ENCODE measurements at regions not wholly inside any gene's neighbourhood (a gene's known extent, or its start where the extent isn't known, plus 50 kb on each side); places are given as distances from the start of the nearest gene placed in this dataset.

DNA sequence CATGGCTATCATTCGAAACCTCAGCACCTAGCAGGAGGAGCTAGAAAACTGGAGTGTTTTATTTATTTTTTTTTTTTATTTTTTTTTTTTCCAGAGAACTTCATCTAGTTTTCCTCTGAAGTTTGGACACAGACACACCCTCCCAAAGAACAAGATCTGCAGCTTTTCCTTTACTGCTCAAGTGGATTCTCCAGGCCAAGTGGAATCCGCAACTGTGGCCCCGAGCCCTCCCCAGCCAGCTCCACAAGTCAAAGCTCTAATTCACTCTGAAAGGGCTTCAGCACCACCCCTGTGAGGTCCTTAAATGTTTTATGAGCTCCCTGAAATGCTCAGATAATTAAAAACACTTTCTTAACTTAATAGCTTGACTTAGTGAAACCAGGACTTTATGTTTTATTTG, 332.1 kb upstream of the DYNLRB2 start:
- DNase-seq (no peak), FAIRE-seq (no peak)
- 73 to 83% (median 80%) methylated on average over 3 of the region's 3 CpGs for WGBS, 3 donors
- H3K36me3 ChIP-seq (ENCODE audit: control insufficient read depth in 3 of 3, insufficient read depth in 2 of 3, low read depth in 1 of 3, low read length in 3 of 3) = no peaks in the 10 kb centered on the region
- no peaks in the 10 kb centered on the region for H3K4me1 ChIP-seq (ENCODE audit: control insufficient read depth in 3 of 3, insufficient read depth in 2 of 3, low read depth in 1 of 3, low read length in 2 of 3)
- no peak overlapping the region for H3K4me3 ChIP-seq (ENCODE audit: low read depth in 1 of 3, low read length in 3 of 3)
- no peaks in the 10 kb centered on the region for H3K9me3 ChIP-seq (ENCODE audit: control insufficient read depth in 2 of 2, insufficient read depth in 1 of 2, low read depth in 1 of 2, low read length in 1 of 2)
- peaks cover 0 to under 1% (median 0%) of the 10 kb centered on the region in 3 donors for H3K27me3 ChIP-seq (ENCODE audit: control insufficient read depth in 3 of 3, insufficient read depth in 3 of 3, low read length in 3 of 3)
- no peak overlapping the region for H3K27ac ChIP-seq (ENCODE audit: low read depth in 1 of 3, low read length in 2 of 3)

GRCh38 chr16:80208015-80208414, 332.8 kb upstream of the DYNLRB2 start:
- Histone ChIP-seq H3K4me1 (ENCODE audit: control insufficient read depth in 3 of 3, insufficient read depth in 2 of 3, low read depth in 1 of 3, low read length in 2 of 3) (no peaks in the 10 kb centered on the region), H3K27me3 (ENCODE audit: control insufficient read depth in 3 of 3, insufficient read depth in 3 of 3, low read length in 3 of 3) (peaks cover 0 to 2% (median 0%) of the 10 kb centered on the region in 3 donors), H3K27ac (ENCODE audit: low read depth in 1 of 3, low read length in 2 of 3) (no peak overlapping the region), H3K4me3 (ENCODE audit: low read depth in 1 of 3, low read length in 3 of 3) (no peak overlapping the region), H3K9me3 (ENCODE audit: control insufficient read depth in 2 of 2, insufficient read depth in 1 of 2, low read depth in 1 of 2, low read length in 1 of 2) (no peaks in the 10 kb centered on the region), H3K36me3 (ENCODE audit: control insufficient read depth in 3 of 3, insufficient read depth in 2 of 3, low read depth in 1 of 3, low read length in 3 of 3) (no peaks in the 10 kb centered on the region)
- FAIRE-seq (no peak), DNase-seq (no peak)
- WGBS, 3 donors = 14 to 54% (median 20%) methylated on average over 2 of the region's 2 CpGs

DNA sequence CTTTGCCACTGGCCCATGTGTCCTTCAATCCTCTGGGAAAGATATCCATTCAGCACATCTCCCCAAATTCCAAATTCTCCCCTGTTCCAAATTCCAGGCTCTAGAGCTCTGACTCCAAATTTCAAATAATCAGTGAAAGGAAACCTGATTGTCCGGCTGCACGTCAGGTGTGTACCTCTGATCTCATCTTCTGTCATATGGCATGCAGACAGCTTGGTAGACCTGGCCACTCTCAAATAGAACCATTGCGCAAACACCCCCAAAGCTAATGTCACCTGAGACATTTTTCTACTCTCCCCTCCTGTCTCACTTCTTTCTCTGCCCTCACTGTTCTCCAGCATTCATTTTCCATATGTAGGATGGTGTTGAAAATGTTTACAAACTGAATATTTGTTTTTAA, 337.0 kb upstream of the DYNLRB2 start:
- no peak for DNase-seq
- no peaks in the 10 kb centered on the region for H3K36me3 ChIP-seq (ENCODE audit: control insufficient read depth in 3 of 3, insufficient read depth in 2 of 3, low read depth in 1 of 3, low read length in 3 of 3)
- no peaks in the 10 kb centered on the region for H3K9me3 ChIP-seq (ENCODE audit: control insufficient read depth in 2 of 2, insufficient read depth in 1 of 2, low read depth in 1 of 2, low read length in 1 of 2)
- WGBS, 3 donors = 81 to 97% (median 94%) methylated on average over 3 of the region's 3 CpGs
- H3K4me1 ChIP-seq (ENCODE audit: control insufficient read depth in 3 of 3, insufficient read depth in 2 of 3, low read depth in 1 of 3, low read length in 2 of 3) = no peaks in the 10 kb centered on the region
- no peak for FAIRE-seq
- no peak overlapping the region for H3K4me3 ChIP-seq (ENCODE audit: low read depth in 1 of 3, low read length in 3 of 3)
- H3K27me3 ChIP-seq (ENCODE audit: control insufficient read depth in 3 of 3, insufficient read depth in 3 of 3, low read length in 3 of 3) = peaks cover 0 to 2% (median 0%) of the 10 kb centered on the region in 3 donors
- no peak overlapping the region for H3K27ac ChIP-seq (ENCODE audit: low read depth in 1 of 3, low read length in 2 of 3)

- Histone ChIP-seq H3K36me3 (ENCODE audit: control insufficient read depth in 3 of 3, insufficient read depth in 2 of 3, low read depth in 1 of 3, low read length in 3 of 3) (no peaks in the 10 kb centered on the region), H3K27me3 (ENCODE audit: control insufficient read depth in 3 of 3, insufficient read depth in 3 of 3, low read length in 3 of 3) (peaks cover 0 to 2% (median 0%) of the 10 kb centered on the region in 3 donors), H3K4me3 (ENCODE audit: low read depth in 1 of 3, low read length in 3 of 3) (no peak overlapping the region), H3K4me1 (ENCODE audit: control insufficient read depth in 3 of 3, insufficient read depth in 2 of 3, low read depth in 1 of 3, low read length in 2 of 3) (no peaks in the 10 kb centered on the region), H3K9me3 (ENCODE audit: control insufficient read depth in 2 of 2, insufficient read depth in 1 of 2, low read depth in 1 of 2, low read length in 1 of 2) (no peaks in the 10 kb centered on the region), H3K27ac (ENCODE audit: low read depth in 1 of 3, low read length in 2 of 3) (no peak overlapping the region)
- 78 to 87% (median 78%) methylated on average over 4 of the region's 4 CpGs for WGBS, 3 donors
- no peak for FAIRE-seq
- DNase-seq = no peak
Measured at GRCh38 chr16:80202831-80203413, 337.9 kb upstream of the DYNLRB2 start.

GRCh38 chr16:80200079-80200478, 340.7 kb upstream of the DYNLRB2 start:
- Histone ChIP-seq H3K9me3 (ENCODE audit: control insufficient read depth in 2 of 2, insufficient read depth in 1 of 2, low read depth in 1 of 2, low read length in 1 of 2) (no peaks in the 10 kb centered on the region), H3K27ac (ENCODE audit: low read depth in 1 of 3, low read length in 2 of 3) (no peak overlapping the region), H3K4me3 (ENCODE audit: low read depth in 1 of 3, low read length in 3 of 3) (no peak overlapping the region), H3K4me1 (ENCODE audit: control insufficient read depth in 3 of 3, insufficient read depth in 2 of 3, low read depth in 1 of 3, low read length in 2 of 3) (no peaks in the 10 kb centered on the region), H3K27me3 (ENCODE audit: control insufficient read depth in 3 of 3, insufficient read depth in 3 of 3, low read length in 3 of 3) (peaks cover 0 to 2% (median 0%) of the 10 kb centered on the region in 3 donors), H3K36me3 (ENCODE audit: control insufficient read depth in 3 of 3, insufficient read depth in 2 of 3, low read depth in 1 of 3, low read length in 3 of 3) (no peaks in the 10 kb centered on the region)
- no peak for FAIRE-seq
- WGBS, 3 donors = 69 to 87% (median 81%) methylated on average over 3 of the region's 3 CpGs
- no peak for DNase-seq

DNA sequence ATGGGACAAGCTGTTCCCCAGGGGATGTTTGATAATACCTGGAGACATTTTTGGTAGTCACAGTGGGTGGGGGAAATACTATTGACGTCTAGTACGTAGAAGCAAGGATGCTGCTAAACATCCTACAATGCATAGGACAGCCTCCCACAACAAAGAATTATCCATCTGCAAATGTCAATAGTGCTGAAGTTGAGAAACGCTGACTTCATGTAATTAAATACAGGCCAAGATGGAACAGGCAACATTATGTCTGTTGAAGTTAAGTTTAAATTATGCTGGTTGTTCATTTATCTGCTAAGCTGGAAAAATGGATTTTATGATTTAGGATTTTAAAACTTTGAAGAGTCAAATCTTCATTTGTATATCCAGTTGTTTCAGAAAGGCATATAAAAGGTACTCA, 341.2 kb upstream of the DYNLRB2 start:
- 86 to 96% (median 89%) methylated on average over 3 of the region's 3 CpGs for WGBS, 3 donors

DNA sequence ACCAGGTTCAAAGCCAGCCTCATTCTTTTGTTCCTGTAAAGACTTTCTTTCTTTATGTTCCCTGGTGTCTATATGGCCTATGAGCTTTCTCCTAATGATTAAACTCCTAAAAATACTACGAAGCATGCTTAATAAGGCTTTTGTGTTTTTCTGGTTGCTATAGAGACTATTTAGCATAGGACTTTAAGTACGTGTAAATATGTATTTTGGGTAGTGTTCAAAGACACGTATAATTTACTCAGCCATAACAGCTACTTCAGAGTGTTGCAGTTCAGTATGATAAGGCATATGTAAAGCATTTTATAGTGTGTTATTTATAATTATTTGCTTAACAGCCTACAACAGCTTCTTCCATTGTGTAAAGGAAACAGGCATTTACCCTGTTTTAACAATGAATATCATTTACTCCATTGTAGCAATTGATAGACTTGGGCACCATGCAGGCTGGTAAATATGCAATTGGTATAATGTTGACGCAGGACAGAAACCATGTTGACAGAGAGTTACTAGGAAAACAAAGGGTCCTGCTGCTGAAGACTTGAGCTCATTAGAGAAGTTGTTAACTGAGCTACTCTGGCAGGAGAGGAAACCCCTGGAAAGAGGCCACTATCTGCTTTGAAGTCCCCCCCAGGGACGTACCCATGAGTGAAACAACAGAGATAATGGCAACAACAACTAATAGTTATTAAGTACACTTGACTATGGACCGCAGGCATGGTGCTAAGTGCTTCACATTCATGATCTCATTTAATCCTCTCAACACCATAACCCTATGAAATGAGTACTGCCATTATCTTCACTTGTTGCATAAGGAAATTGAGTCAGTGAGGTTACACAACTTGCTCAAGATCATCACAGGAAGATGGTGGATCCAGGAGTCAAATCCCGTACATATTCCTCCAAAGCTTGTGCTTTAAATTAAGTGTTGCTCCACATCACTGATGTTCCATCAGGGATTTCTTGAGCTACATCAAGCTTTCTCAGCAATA, 342.2 kb upstream of the DYNLRB2 start:
- no peaks in the 10 kb centered on the region for H3K36me3 ChIP-seq (ENCODE audit: control insufficient read depth in 3 of 3, insufficient read depth in 2 of 3, low read depth in 1 of 3, low read length in 3 of 3)
- H3K4me1 ChIP-seq (ENCODE audit: control insufficient read depth in 3 of 3, insufficient read depth in 2 of 3, low read depth in 1 of 3, low read length in 2 of 3) = no peaks in the 10 kb centered on the region
- H3K9me3 ChIP-seq (ENCODE audit: control insufficient read depth in 2 of 2, insufficient read depth in 1 of 2, low read depth in 1 of 2, low read length in 1 of 2) = no peaks in the 10 kb centered on the region
- DNase-seq (peak; percentile 10 to 12), FAIRE-seq (no peak)
- H3K27me3 ChIP-seq (ENCODE audit: control insufficient read depth in 3 of 3, insufficient read depth in 3 of 3, low read length in 3 of 3) = peaks cover 0 to under 1% (median 0%) of the 10 kb centered on the region in 3 donors
- no peak overlapping the region for H3K4me3 ChIP-seq (ENCODE audit: low read depth in 1 of 3, low read length in 3 of 3)
- no peak overlapping the region for H3K27ac ChIP-seq (ENCODE audit: low read depth in 1 of 3, low read length in 2 of 3)
- WGBS, 3 donors = 37 to 54% (median 38%) methylated on average over 7 of the region's 7 CpGs

More for the DNA sequence above, 341.2 kb upstream of the DYNLRB2 start:
- Histone ChIP-seq H3K9me3 (ENCODE audit: control insufficient read depth in 2 of 2, insufficient read depth in 1 of 2, low read depth in 1 of 2, low read length in 1 of 2) (no peaks in the 10 kb centered on the region), H3K4me1 (ENCODE audit: control insufficient read depth in 3 of 3, insufficient read depth in 2 of 3, low read depth in 1 of 3, low read length in 2 of 3) (no peaks in the 10 kb centered on the region), H3K4me3 (ENCODE audit: low read depth in 1 of 3, low read length in 3 of 3) (no peak overlapping the region), H3K27ac (ENCODE audit: low read depth in 1 of 3, low read length in 2 of 3) (no peak overlapping the region), H3K36me3 (ENCODE audit: control insufficient read depth in 3 of 3, insufficient read depth in 2 of 3, low read depth in 1 of 3, low read length in 3 of 3) (no peaks in the 10 kb centered on the region), H3K27me3 (ENCODE audit: control insufficient read depth in 3 of 3, insufficient read depth in 3 of 3, low read length in 3 of 3) (peaks cover 0 to 2% (median 0%) of the 10 kb centered on the region in 3 donors)
- DNase-seq = no peak
- no peak for FAIRE-seq

DNA sequence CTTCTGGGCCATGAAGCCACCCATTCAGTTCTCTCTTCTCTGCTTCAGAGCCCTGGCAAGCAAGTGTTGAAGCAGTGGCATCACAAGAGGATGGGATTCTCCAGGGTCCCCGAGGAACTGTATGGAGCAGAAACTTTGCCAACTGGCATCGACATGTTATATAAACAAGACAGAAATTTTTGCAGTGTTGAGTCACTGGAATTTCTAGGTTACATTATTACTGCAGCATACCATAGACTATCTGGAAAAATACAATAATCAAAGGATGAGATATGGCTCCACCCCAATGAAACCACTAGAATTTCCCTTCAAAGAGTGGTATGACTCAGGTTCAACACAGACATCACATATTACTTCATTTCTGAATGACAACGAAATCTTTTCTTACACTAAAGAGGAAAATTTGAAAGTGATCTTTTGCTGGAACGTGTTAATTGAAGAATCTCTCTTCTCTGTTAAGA, 343.0 kb upstream of the DYNLRB2 start:
- no peak for DNase-seq
- no peaks in the 10 kb centered on the region for H3K36me3 ChIP-seq (ENCODE audit: control insufficient read depth in 3 of 3, insufficient read depth in 2 of 3, low read depth in 1 of 3, low read length in 3 of 3)
- no peaks in the 10 kb centered on the region for H3K4me1 ChIP-seq (ENCODE audit: control insufficient read depth in 3 of 3, insufficient read depth in 2 of 3, low read depth in 1 of 3, low read length in 2 of 3)
- H3K9me3 ChIP-seq (ENCODE audit: control insufficient read depth in 2 of 2, insufficient read depth in 1 of 2, low read depth in 1 of 2, low read length in 1 of 2) = no peaks in the 10 kb centered on the region
- FAIRE-seq = no peak
- no peak overlapping the region for H3K27ac ChIP-seq (ENCODE audit: low read depth in 1 of 3, low read length in 2 of 3)
- no peaks in the 10 kb centered on the region for H3K27me3 ChIP-seq (ENCODE audit: control insufficient read depth in 3 of 3, insufficient read depth in 3 of 3, low read length in 3 of 3)
- 37 to 54% (median 45%) methylated on average over 4 of the region's 4 CpGs for WGBS, 3 donors
- no peak overlapping the region for H3K4me3 ChIP-seq (ENCODE audit: low read depth in 1 of 3, low read length in 3 of 3)

Data from small intestine (tissue), 7 donors.